Testis (tissue), 2 donors: ENCODE measurements at regions not wholly inside any gene's neighbourhood (a gene's known extent, or its start where the extent isn't known, plus 50 kb on each side); places are given as distances from the start of the nearest gene placed in this dataset.

Experiments used
- CTCF ChIP-seq, 3 experiments: fragments of 450-650 bp in 2 of 3; fragments of 200-600 bp in 1 of 3; sonication (generic) in 1 of 3; IDR thresholded peaks; one replicate each; pipeline ENCODE4 v1.5.1; 2016 to 2019; ENCODE audit warnings: antibody characterized with exemption in 3 of 3, mild to moderate bottlenecking in 2 of 3, moderate library complexity in 1 of 3
- POLR2A ChIP-seq: fragments of 450-650 bp; IDR thresholded peaks from one replicate; pipeline ENCODE4 v1.6.1; 2017; ENCODE audit warnings: antibody characterized with exemption, mild to moderate bottlenecking, moderate library complexity

GRCh38 chr4:124234771-124235170 lies 477.8 kb downstream of the ANKRD50 start:
- TF ChIP-seq CTCF (IDR thresholded peaks at IDR 0.05) (no peak), POLR2A (no peak)
